AG10803 (cell line): ENCODE measurements at regions not wholly inside any gene's neighbourhood (a gene's known extent, or its start where the extent isn't known, plus 50 kb on each side); places are given as distances from the start of the nearest gene placed in this dataset.

Experiments
- DNase-seq: peaks from one replicate; pipeline ENCODE4 v3.0.0; 2010; ENCODE audit warnings: low read depth
- H3K4me3 ChIP-seq: 2 replicates; pipeline ENCODE4 v1.5.1; 2011; ENCODE audit warnings: mild to moderate bottlenecking, low read length, control low read depth
- TF ChIP-seq, protein P1 (sequence below): conservative IDR thresholded peaks from 2 replicates; pipeline ENCODE4 v1.5.1; 2011; ENCODE audit warnings: mild to moderate bottlenecking, low read length, control low read depth, inconsistent platforms

DNA sequence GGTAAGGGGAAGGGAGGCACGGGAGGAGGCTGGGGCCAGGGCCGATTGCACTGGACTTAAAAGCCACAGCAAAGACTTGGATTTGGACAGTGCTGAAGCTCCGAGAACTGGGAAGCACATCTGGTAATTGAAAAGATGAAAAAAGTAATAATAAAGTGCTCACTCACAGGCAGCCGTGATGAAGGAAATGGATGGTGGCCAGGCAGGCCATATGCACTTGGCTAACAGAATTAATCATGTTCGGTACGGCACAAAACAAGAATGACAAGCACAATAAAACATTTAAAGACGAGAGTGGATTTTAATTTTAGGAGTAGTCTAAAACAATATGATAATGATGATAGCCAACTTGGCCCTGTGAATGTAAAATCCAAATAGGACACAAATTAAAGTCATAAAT lies 154.3 kb downstream of the VRK1 start:
- no peak for DNase-seq
- TF ChIP-seq, protein P1, sequence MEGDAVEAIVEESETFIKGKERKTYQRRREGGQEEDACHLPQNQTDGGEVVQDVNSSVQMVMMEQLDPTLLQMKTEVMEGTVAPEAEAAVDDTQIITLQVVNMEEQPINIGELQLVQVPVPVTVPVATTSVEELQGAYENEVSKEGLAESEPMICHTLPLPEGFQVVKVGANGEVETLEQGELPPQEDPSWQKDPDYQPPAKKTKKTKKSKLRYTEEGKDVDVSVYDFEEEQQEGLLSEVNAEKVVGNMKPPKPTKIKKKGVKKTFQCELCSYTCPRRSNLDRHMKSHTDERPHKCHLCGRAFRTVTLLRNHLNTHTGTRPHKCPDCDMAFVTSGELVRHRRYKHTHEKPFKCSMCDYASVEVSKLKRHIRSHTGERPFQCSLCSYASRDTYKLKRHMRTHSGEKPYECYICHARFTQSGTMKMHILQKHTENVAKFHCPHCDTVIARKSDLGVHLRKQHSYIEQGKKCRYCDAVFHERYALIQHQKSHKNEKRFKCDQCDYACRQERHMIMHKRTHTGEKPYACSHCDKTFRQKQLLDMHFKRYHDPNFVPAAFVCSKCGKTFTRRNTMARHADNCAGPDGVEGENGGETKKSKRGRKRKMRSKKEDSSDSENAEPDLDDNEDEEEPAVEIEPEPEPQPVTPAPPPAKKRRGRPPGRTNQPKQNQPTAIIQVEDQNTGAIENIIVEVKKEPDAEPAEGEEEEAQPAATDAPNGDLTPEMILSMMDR, result no peak

DNA sequence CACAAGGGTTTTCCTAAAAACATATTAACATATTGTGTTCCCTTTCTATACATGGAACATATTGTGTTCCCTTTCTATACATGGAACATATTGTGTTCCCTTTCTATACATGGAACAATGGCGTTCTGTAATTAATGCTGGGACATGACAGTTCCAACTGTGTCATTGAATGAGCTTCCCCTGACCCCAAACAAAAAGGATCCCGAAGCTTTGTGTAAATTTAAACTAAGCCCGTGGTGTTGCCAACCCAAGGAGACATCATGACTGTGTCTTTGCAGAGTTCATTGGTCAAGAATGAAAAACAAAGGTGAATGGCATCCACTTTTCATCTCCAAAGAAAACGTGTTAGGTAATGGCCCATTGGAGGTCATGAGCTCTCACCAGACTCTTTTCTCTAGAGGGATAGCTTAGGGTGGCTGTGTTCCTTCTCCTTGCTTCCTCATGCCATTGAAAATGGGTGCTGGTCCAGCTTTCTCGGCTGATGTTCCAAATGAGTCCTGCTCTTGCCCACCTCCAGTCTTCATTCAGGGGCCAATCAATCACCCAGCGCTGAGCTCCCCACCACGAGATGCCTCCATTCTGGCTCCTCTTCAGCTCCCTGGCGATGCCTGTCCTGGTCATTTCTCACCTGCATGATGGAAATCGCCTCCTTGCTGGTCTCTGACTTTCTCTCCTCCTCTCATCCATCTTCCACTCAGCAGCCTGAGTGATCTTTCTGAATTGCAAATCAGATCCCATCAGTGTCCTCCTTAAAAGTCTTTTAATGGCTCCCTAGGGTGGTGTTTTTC lies 156.1 kb downstream of the VRK1 start:
- no peak overlapping the region for H3K4me3 ChIP-seq
- TF ChIP-seq, protein P1, result no peak
- DNase-seq, result no peak

More for the DNA sequence above, 154.3 kb downstream of the VRK1 start:
- H3K4me3 ChIP-seq, result no peak overlapping the region

DNA sequence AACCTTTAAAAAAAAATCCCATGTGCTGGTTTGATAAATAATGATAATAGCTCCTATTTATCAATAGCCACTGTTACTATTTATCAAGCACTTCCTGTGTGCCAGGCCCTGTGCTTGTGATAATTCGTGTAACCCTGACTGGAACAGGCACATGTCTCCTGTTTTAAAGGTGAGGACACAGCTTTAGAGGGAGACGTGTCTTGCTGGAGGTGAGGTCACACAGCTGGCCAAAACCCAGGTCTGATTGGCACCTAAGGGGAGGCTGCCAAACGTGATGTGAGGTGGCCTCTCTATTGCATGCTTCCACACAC lies 156.6 kb downstream of the VRK1 start:
- no peak for DNase-seq
- TF ChIP-seq, protein P1, result no peak
- no peak overlapping the region for H3K4me3 ChIP-seq

DNA sequence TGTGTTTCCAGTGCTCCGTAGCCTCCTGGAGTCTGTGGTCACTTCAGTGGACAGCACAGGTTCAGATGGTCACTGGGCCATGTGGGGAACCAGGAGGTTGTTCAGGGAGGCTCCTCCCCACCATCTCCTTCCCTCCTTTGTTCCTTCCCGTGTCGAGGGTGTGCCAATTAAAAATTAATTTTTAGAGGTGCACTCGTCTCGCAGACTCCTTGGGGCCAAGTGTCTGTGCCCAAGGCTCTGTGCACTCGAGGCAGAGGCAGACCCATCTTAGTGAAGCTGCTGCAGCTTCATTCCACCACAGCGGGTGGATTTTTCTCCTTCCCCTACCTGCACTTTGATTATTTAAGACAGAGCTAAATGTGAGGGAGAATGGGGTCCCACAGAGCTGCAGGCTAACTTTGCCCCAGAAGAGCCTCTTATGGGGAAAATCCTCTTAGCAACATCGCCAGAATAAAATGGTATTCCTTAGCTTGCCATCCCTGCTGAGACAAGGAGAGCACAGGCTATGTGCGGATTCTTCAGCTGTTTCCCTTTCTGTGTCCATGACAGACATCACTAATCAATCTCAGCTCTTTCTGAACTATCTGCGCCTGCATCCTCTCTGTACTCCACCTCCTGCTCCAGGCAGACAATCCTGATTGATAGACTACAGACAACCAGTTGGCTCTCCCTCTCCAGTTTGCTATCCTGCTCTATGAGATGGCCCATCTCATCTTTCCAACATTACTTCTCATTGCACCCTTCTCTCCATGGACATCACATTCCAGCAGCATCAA lies 159.5 kb downstream of the VRK1 start:
- TF ChIP-seq, protein P1, result no peak
- H3K4me3 ChIP-seq, result no peak overlapping the region
- no peak for DNase-seq

DNA sequence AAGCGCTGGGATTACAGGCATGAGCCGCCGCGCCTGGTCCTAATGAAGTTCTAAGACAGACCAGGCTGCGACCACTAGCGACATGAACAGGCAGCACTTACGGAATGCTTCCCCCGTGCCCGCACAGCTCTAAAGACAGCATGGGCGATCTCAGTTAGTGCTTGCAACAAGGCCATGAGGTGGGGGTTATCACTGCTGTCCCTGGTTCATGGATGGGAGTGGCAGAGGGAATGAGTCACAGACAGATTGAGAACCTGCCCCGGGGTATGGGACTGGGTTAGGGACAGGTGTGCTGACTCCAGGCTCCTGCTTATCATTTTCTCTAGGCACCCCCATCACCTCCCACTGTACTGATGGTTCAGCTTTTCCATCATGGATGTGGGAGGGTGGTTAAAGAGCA lies 160.9 kb downstream of the VRK1 start:
- H3K4me3 ChIP-seq, result no peak overlapping the region
- TF ChIP-seq, protein P1, result no peak
- DNase-seq, result no peak

DNA sequence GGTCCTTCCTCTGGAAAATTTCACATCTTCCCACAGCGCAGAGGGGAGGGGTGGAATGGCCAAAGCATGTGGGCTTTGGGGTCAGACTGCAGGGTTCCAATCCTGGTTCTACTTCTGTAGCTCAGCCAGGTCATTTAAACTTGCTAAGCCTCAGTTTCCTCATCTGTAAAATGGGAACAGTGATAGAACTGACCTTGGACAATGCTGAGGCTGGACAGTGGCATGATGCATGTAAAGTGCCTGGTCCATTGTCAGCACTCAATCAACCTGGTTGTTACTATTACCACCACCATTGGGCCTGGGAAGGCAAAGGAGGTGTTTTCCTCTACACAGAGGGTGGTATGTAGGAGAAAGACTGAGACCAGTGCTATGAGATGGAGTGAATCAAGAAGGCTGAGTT lies 162.8 kb downstream of the VRK1 start:
- TF ChIP-seq, protein P1, result no peak
- no peak overlapping the region for H3K4me3 ChIP-seq
- DNase-seq, result no peak
